GM18498 (cell line): ENCODE measurements at regions not wholly inside any gene's neighbourhood (a gene's known extent, or its start where the extent isn't known, plus 50 kb on each side); places are given as distances from the start of the nearest gene placed in this dataset.
"Not testable (repeated sequence)": the region's sequence is repeated elsewhere in the genome, so short reads cannot be mapped to it uniquely, and the experiment has no call there.

Experiments
- ATAC-seq: cut with Tn5 transposase; IDR thresholded peaks from one replicate; pipeline ENCODE4 v1.9.1; 2021; ENCODE audit warnings: mild to moderate bottlenecking, moderate library complexity; ENCODE audit not compliant: unreplicated experiment

- ATAC-seq = no peak
Observed at GRCh38 chr14:101076451-101077198, 173.1 kb upstream of the RTL1 start.

GRCh38 chr14:101077481-101078074, 174.1 kb upstream of the RTL1 start:
- ATAC-seq = no peak

- no peak for ATAC-seq
Observed at GRCh38 chr14:101078170-101078891, 174.8 kb upstream of the RTL1 start.

- ATAC-seq = no peak
Observed at GRCh38 chr14:101078892-101079221, 175.3 kb upstream of the RTL1 start.

- ATAC-seq = no peak
Observed at GRCh38 chr14:101080922-101081593, 177.5 kb upstream of the RTL1 start.

- ATAC-seq = no peak
Observed at GRCh38 chr14:101082036-101082435, 178.5 kb upstream of the RTL1 start.

- no peak for ATAC-seq
Observed at GRCh38 chr14:101082436-101083384, 179.2 kb upstream of the RTL1 start.

- no peak for ATAC-seq
Observed at GRCh38 chr14:101083564-101084435, 180.3 kb upstream of the RTL1 start.

- no peak for ATAC-seq
Observed at GRCh38 chr14:101084436-101084826, 180.9 kb upstream of the RTL1 start.

- no peak for ATAC-seq
Observed at GRCh38 chr14:101086926-101087325, 183.4 kb upstream of the RTL1 start.

- no peak for ATAC-seq
Observed at GRCh38 chr14:101087614-101088394, 184.3 kb upstream of the RTL1 start.

- no peak for ATAC-seq
Observed at GRCh38 chr14:101088395-101088667, 184.8 kb upstream of the RTL1 start.

- ATAC-seq = no peak
Observed at GRCh38 chr14:101088714-101089113, 185.2 kb upstream of the RTL1 start.

GRCh38 chr14:101090478-101090877, 187.0 kb upstream of the RTL1 start:
- not testable (repeated sequence) for ATAC-seq

GRCh38 chr14:101090976-101091375, 187.5 kb upstream of the RTL1 start:
- no peak for ATAC-seq

GRCh38 chr14:101094916-101095315, 191.4 kb upstream of the RTL1 start:
- ATAC-seq = not testable (repeated sequence)

- no peak for ATAC-seq
Observed at GRCh38 chr14:101096551-101096950, 193.0 kb upstream of the RTL1 start.

GRCh38 chr14:101097109-101097793, 193.7 kb upstream of the RTL1 start:
- no peak for ATAC-seq
